ENCODE measurements at regions not wholly inside any gene's neighbourhood (a gene's known extent, or its start where the extent isn't known, plus 50 kb on each side); places are given as distances from the start of the nearest gene placed in this dataset.

DNA sequence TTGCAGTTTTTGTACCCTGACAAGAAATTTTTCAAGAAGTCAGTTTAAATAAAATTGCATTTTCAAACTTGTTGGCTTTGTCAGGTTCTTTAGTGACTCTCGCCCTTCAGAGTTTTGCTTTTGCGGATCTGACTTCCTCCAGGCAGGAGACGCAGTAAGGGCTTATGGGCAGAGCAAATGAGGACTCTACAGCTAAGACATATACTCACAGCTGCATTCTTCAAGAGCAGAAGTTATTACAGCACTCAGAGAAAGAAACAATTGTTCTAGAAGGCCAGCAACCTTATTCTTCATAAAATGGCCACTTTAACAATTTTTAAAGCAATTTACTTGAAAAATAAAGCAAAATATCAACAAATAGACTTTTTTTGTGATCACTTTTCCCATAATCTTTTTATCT, 438.8 kb upstream of the THRB start:
- WGBS (ENCODE audit: insufficient coverage) = 100% methylated on average over 2 of the region's 3 CpGs
- no peak overlapping the region for H3K4me3 ChIP-seq (replicated peaks in 1 of 3; ENCODE audit: low read depth in 2 of 3, low read length in 3 of 3)
- Mint-ChIP-seq H3K36me3 (no peaks in the 10 kb centered on the region), H3K9me3 (peaks cover 0 to 3% (median 0%) of the 10 kb centered on the region in 7 donors), H3K27me3 (ENCODE audit: low read depth in 3 of 3) (no peaks in the 10 kb centered on the region), H3K4me3 (no peak overlapping the region), H3K4me1 (no peaks in the 10 kb centered on the region), H3K27ac (no peak overlapping the region)
- no peaks in the 10 kb centered on the region for H3K79me2 ChIP-seq (ENCODE audit: insufficient read depth, low read length)
- intact Hi-C loops (cut with micrococcal nuclease) = no loop called here
- no peak overlapping the region for H3K9ac ChIP-seq (ENCODE audit: insufficient read depth, low read length, poor library complexity, severe bottlenecking)
- TF ChIP-seq, protein P1, sequence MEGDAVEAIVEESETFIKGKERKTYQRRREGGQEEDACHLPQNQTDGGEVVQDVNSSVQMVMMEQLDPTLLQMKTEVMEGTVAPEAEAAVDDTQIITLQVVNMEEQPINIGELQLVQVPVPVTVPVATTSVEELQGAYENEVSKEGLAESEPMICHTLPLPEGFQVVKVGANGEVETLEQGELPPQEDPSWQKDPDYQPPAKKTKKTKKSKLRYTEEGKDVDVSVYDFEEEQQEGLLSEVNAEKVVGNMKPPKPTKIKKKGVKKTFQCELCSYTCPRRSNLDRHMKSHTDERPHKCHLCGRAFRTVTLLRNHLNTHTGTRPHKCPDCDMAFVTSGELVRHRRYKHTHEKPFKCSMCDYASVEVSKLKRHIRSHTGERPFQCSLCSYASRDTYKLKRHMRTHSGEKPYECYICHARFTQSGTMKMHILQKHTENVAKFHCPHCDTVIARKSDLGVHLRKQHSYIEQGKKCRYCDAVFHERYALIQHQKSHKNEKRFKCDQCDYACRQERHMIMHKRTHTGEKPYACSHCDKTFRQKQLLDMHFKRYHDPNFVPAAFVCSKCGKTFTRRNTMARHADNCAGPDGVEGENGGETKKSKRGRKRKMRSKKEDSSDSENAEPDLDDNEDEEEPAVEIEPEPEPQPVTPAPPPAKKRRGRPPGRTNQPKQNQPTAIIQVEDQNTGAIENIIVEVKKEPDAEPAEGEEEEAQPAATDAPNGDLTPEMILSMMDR (IDR thresholded peaks at IDR 0.05) = no peak
- no peaks in the 10 kb centered on the region for H4K20me1 ChIP-seq (ENCODE audit: insufficient read depth, low read length)
- no peaks in the 10 kb centered on the region for H3K4me1 ChIP-seq (ENCODE audit: control insufficient read depth in 1 of 2, insufficient read depth in 2 of 2, low read length in 2 of 2)
- H2AFZ ChIP-seq (ENCODE audit: insufficient read depth, low read depth, low read length, poor library complexity, severe bottlenecking) = no peak overlapping the region
- H3K27me3 ChIP-seq (ENCODE audit: control insufficient read depth in 2 of 2, insufficient read depth in 2 of 2, low read length in 2 of 2) = no peaks in the 10 kb centered on the region
- H3K4me2 ChIP-seq (replicated peaks; ENCODE audit: extremely low read depth, low read length, poor library complexity, severe bottlenecking) = no peak overlapping the region
- no peak overlapping the region for H3K27ac ChIP-seq (ENCODE audit: low read depth in 1 of 2, low read length in 2 of 2)
- H3K9me3 ChIP-seq (replicated peaks in 1 of 2; ENCODE audit: control insufficient read depth in 1 of 2, insufficient read depth in 1 of 2, low read length in 2 of 2) = no peaks in the 10 kb centered on the region
- no peak for DNase-seq
- H3K36me3 ChIP-seq (replicated peaks in 1 of 2; ENCODE audit: control insufficient read depth in 1 of 2, insufficient read depth in 2 of 2, low read length in 2 of 2) = no peaks in the 10 kb centered on the region

DNA sequence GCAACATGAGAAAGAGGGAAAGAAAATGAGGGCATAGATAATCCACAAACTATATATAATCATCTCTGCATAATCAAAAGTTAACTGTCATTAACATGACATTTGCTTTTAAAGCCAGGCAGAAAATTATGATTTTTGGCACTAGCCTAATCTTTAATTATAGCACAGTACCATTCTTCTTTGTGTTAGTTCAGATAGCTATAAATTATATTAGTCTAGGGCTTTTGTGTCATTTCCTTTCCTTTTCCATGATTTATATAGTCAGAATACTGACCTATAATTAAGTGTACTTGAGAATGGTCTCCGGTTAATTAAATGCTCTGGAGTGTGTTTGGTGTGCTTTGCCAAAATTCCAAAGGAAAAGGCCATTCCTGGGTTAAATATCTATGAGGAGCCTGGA, 441.9 kb upstream of the THRB start:
- no peaks in the 10 kb centered on the region for H3K4me1 ChIP-seq (ENCODE audit: control insufficient read depth in 1 of 2, insufficient read depth in 2 of 2, low read length in 2 of 2)
- H3K27ac Mint-ChIP-seq = no peak overlapping the region
- H3K4me3 ChIP-seq (replicated peaks in 1 of 3; ENCODE audit: low read depth in 2 of 3, low read length in 3 of 3) = no peak overlapping the region
- WGBS (ENCODE audit: insufficient coverage) = no CpG with 5 or more reads among the region's 1 CpG
- no peak overlapping the region for H3K9ac ChIP-seq (ENCODE audit: insufficient read depth, low read length, poor library complexity, severe bottlenecking)
- H3K4me1 Mint-ChIP-seq = no peaks in the 10 kb centered on the region
- H3K9me3 Mint-ChIP-seq = peaks cover 0 to 9% (median 0%) of the 10 kb centered on the region in 7 donors
- H4K20me1 ChIP-seq (ENCODE audit: insufficient read depth, low read length) = no peaks in the 10 kb centered on the region
- no peaks in the 10 kb centered on the region for H3K36me3 ChIP-seq (replicated peaks in 1 of 2; ENCODE audit: control insufficient read depth in 1 of 2, insufficient read depth in 2 of 2, low read length in 2 of 2)
- no peaks in the 10 kb centered on the region for H3K27me3 Mint-ChIP-seq (ENCODE audit: low read depth in 3 of 3)
- no peak overlapping the region for H3K4me3 Mint-ChIP-seq
- H3K27ac ChIP-seq (ENCODE audit: low read depth in 1 of 2, low read length in 2 of 2) = no peak overlapping the region
- H2AFZ ChIP-seq (ENCODE audit: insufficient read depth, low read depth, low read length, poor library complexity, severe bottlenecking) = no peak overlapping the region
- no peak for DNase-seq
- H3K4me2 ChIP-seq (replicated peaks; ENCODE audit: extremely low read depth, low read length, poor library complexity, severe bottlenecking) = no peak overlapping the region
- H3K36me3 Mint-ChIP-seq = no peaks in the 10 kb centered on the region
- intact Hi-C loops (cut with micrococcal nuclease) = no loop called here
- no peaks in the 10 kb centered on the region for H3K9me3 ChIP-seq (replicated peaks in 1 of 2; ENCODE audit: control insufficient read depth in 1 of 2, insufficient read depth in 1 of 2, low read length in 2 of 2)
- TF ChIP-seq, protein P1 (IDR thresholded peaks at IDR 0.05) = no peak
- H3K27me3 ChIP-seq (ENCODE audit: control insufficient read depth in 2 of 2, insufficient read depth in 2 of 2, low read length in 2 of 2) = no peaks in the 10 kb centered on the region
- H3K79me2 ChIP-seq (ENCODE audit: insufficient read depth, low read length) = no peaks in the 10 kb centered on the region

Data from CD14-positive monocyte (primary cell).